H1 (cell line): ENCODE measurements at regions not wholly inside any gene's neighbourhood (a gene's known extent, or its start where the extent isn't known, plus 50 kb on each side); places are given as distances from the start of the nearest gene placed in this dataset.

ENCODE experiments used
- CTCF ChIA-PET: fragments of 300-600 bp; sonication (Branson Sonifier 250); formaldehyde crosslinking; loops from one replicate; lab custom pipeline; 2021; ENCODE audit not compliant: partially characterized antibody; lab: Charles Lee
- POLR2A ChIA-PET: fragments of 300-600 bp; sonication (Branson Sonifier 250); formaldehyde crosslinking; loops from one replicate; lab custom pipeline; 2021; ENCODE audit warnings: inconsistent platforms; ENCODE audit not compliant: partially characterized antibody; lab: Charles Lee
- DNase-seq, 2 experiments: peaks; one replicate each; pipeline versions ENCODE4 v3.0.0 to v3.0.0-alpha.2; 2010 to 2022; ENCODE audit warnings: low spot score in 2 of 2, low read depth in 1 of 2, mixed read lengths in 1 of 2
- FAIRE-seq: peaks from 2 replicates; lab custom pipeline; 2011; peaks lifted over from hg19 to GRCh38; lab: Jason Lieb, UNC
- H2AFZ ChIP-seq: 2 replicates; pipeline ENCODE4 v1.8.1; 2012; ENCODE audit warnings: low read length, inconsistent platforms
- H2AK5ac ChIP-seq: 2 replicates; pipeline ENCODE4 v1.6.1; 2013; ENCODE audit warnings: low read depth, low read length
- H2BK120ac ChIP-seq: replicated peaks from 2 replicates; pipeline ENCODE3; 2013; ENCODE audit warnings: low read depth, low read length, inconsistent platforms
- H2BK12ac ChIP-seq: 2 replicates; pipeline ENCODE4 v1.6.1; 2013; ENCODE audit warnings: low read depth, low read length
- H2BK15ac ChIP-seq: 2 replicates; pipeline ENCODE4 v1.6.1; 2013; ENCODE audit warnings: low read length
- H2BK20ac ChIP-seq: 2 replicates; pipeline ENCODE4 v1.6.1; 2013; ENCODE audit warnings: low read length
- H2BK5ac ChIP-seq: 2 replicates; pipeline ENCODE4 v1.6.1; 2013; ENCODE audit warnings: low read depth, low read length
- H3K14ac ChIP-seq: 2 replicates; pipeline ENCODE4 v1.6.1; 2013; ENCODE audit warnings: inconsistent platforms; ENCODE audit not compliant: insufficient read length
- H3K18ac ChIP-seq: 2 replicates; pipeline ENCODE4 v1.6.1; 2013; ENCODE audit warnings: low read length; ENCODE audit errors: extremely low read depth
- H3K23ac ChIP-seq: 2 replicates; pipeline ENCODE4 v1.6.1; 2013; ENCODE audit warnings: inconsistent platforms; ENCODE audit not compliant: insufficient read length
- H3K23me2 ChIP-seq: 2 replicates; pipeline ENCODE4 v1.6.1; 2013; ENCODE audit warnings: low read depth, low read length
- H3K27ac ChIP-seq: 2 replicates; pipeline ENCODE4 v1.6.1; 2011; ENCODE audit warnings: low read depth, low read length, inconsistent platforms
- H3K27me3 ChIP-seq, 4 experiments: replicated peaks in 1 of 4; 1 replicate in 1 of 4; 2 replicates in 3 of 4; pipeline versions ENCODE4 v1.6.1 to v1.8.1; 2011 to 2013; ENCODE audit warnings: low read length in 3 of 4, mild to moderate bottlenecking in 3 of 4, inconsistent platforms in 2 of 4, mixed read lengths in 2 of 4, moderate library complexity in 1 of 4; ENCODE audit not compliant: control insufficient read depth in 3 of 4, insufficient read depth in 3 of 4; ENCODE audit errors: extremely low read depth in 1 of 4
- H3K36me3 ChIP-seq, 4 experiments: 2 replicates each; pipeline versions ENCODE4 v1.6.1 to v1.8.1; 2011 to 2013; ENCODE audit warnings: mild to moderate bottlenecking in 4 of 4, low read length in 3 of 4, moderate library complexity in 2 of 4, control low read depth in 1 of 4, inconsistent platforms in 1 of 4; ENCODE audit not compliant: insufficient read depth in 4 of 4, control insufficient read depth in 2 of 4
- H3K4ac ChIP-seq: replicated peaks from 2 replicates; pipeline ENCODE3; 2013; ENCODE audit warnings: low read length, low read depth, mixed read lengths, inconsistent platforms; ENCODE audit not compliant: insufficient read length
- H3K4me1 ChIP-seq, 4 experiments: replicated peaks in 1 of 4; 1 replicate in 1 of 4; 2 replicates in 3 of 4; pipeline versions ENCODE4 v1.6.1 to v1.8.1; 2011 to 2013; ENCODE audit warnings: low read length in 3 of 4, inconsistent platforms in 2 of 4, mixed read lengths in 1 of 4; ENCODE audit not compliant: insufficient read depth in 4 of 4, control insufficient read depth in 3 of 4
- H3K4me2 ChIP-seq, 2 experiments: 2 replicates each; pipeline versions ENCODE4 v1.6.1 to v1.8.1; 2011 to 2013; ENCODE audit warnings: low read depth in 2 of 2, low read length in 2 of 2, control low read depth in 1 of 2, inconsistent platforms in 1 of 2, mild to moderate bottlenecking in 1 of 2; ENCODE audit not compliant: insufficient read depth in 1 of 2
- H3K4me3 ChIP-seq, 4 experiments: fragments of 200-600, 300-600 bp in 1 of 4; sonication (generic), shearing (Covaris generic), sonication (Bioruptor Twin) in 1 of 4; 2 replicates each; pipeline versions ENCODE4 v1.5.1 to v1.8.1; 2011 to 2016; ENCODE audit warnings: low read length in 4 of 4, low read depth in 3 of 4, control low read depth in 2 of 4, inconsistent platforms in 2 of 4, mild to moderate bottlenecking in 2 of 4, mixed read lengths in 1 of 4, moderate library complexity in 1 of 4; ENCODE audit not compliant: insufficient read depth in 2 of 4; ENCODE audit errors: extremely low read depth in 1 of 4
- H3K56ac ChIP-seq: replicated peaks from 2 replicates; pipeline ENCODE3; 2013; ENCODE audit warnings: low read depth, mild to moderate bottlenecking, mixed read lengths, low read length, inconsistent platforms; ENCODE audit not compliant: insufficient read length
- H3K79me1 ChIP-seq: 2 replicates; pipeline ENCODE4 v1.6.1; 2013; ENCODE audit warnings: low read depth, low read length, control low read depth
- H3K79me2 ChIP-seq, 2 experiments: 2 replicates each; pipeline versions ENCODE4 v1.6.1 to v1.8.1; 2012 to 2013; ENCODE audit warnings: low read length in 2 of 2, mild to moderate bottlenecking in 2 of 2, inconsistent platforms in 1 of 2; ENCODE audit not compliant: insufficient read depth in 2 of 2, control insufficient read depth in 1 of 2
- H3K9ac ChIP-seq, 4 experiments: replicated peaks in 1 of 4; 1 replicate in 1 of 4; 2 replicates in 3 of 4; pipeline versions ENCODE4 v1.6.1 to v1.8.1; 2011 to 2013; ENCODE audit warnings: low read depth in 3 of 4, low read length in 3 of 4, control low read depth in 2 of 4, mild to moderate bottlenecking in 2 of 4, moderate library complexity in 2 of 4, inconsistent platforms in 1 of 4; ENCODE audit errors: extremely low read depth in 1 of 4
- H3K9me3 ChIP-seq, 2 experiments: 2 replicates each; pipeline versions ENCODE4 v1.6.1 to v1.8.1; 2012 to 2013; ENCODE audit warnings: mild to moderate bottlenecking in 2 of 2, moderate library complexity in 2 of 2, control low read depth in 1 of 2, inconsistent platforms in 1 of 2, low read depth in 1 of 2, low read length in 1 of 2, mixed read lengths in 1 of 2; ENCODE audit not compliant: insufficient read depth in 2 of 2
- H4K20me1 ChIP-seq, 2 experiments: replicated peaks in 1 of 2; 2 replicates each; pipeline versions ENCODE3 to v1.8.1; 2011 to 2013; ENCODE audit warnings: inconsistent platforms in 2 of 2, low read length in 2 of 2, mild to moderate bottlenecking in 1 of 2; ENCODE audit not compliant: insufficient read depth in 2 of 2, control insufficient read depth in 1 of 2
- H4K5ac ChIP-seq: 2 replicates; pipeline ENCODE4 v1.6.1; 2013; ENCODE audit warnings: low read length, low read depth, mixed read lengths, inconsistent platforms; ENCODE audit not compliant: insufficient read length
- H4K8ac ChIP-seq: 2 replicates; pipeline ENCODE4 v1.8.0; 2013; ENCODE audit warnings: mild to moderate bottlenecking, moderate library complexity, low read length, inconsistent platforms; ENCODE audit not compliant: insufficient read depth; ENCODE audit errors: extremely low read depth
- H4K91ac ChIP-seq: replicated peaks from 2 replicates; pipeline ENCODE3; 2013; ENCODE audit warnings: low read length, mixed read lengths, inconsistent platforms; ENCODE audit not compliant: insufficient read length
- BRCA1 ChIP-seq: IDR thresholded peaks from 2 replicates; pipeline ENCODE4 v1.6.1; 2012; ENCODE audit warnings: low read depth, low read length, improper control_type of control experiment
- CBX8 ChIP-seq: fragments of 300-800, 300-1000 bp; sonication (generic); IDR thresholded peaks from 2 replicates; pipeline ENCODE4 v1.7.1; 2016; ENCODE audit warnings: low read depth, low read length, borderline replicate concordance
- EZH2 ChIP-seq: fragments of 200-600 bp; sonication (generic); IDR thresholded peaks from 2 replicates; pipeline ENCODE4 v1.7.1; 2012; ENCODE audit warnings: low read depth, mild to moderate bottlenecking, moderate library complexity, low read length, inconsistent platforms; ENCODE audit not compliant: severe bottlenecking
- KDM5A ChIP-seq: fragments of 200-600 bp; IDR thresholded peaks from 2 replicates; pipeline ENCODE4 v1.7.1; 2012; ENCODE audit warnings: mild to moderate bottlenecking, low read length, inconsistent platforms, mixed read lengths
- RAD21 ChIP-seq, 2 experiments: IDR thresholded peaks in 1 of 2; conservative IDR thresholded peaks in 1 of 2; 2 replicates each; pipeline ENCODE4 v1.6.1; 2011; ENCODE audit warnings: low read depth in 2 of 2, low read length in 2 of 2, improper control_type of control experiment in 1 of 2, inconsistent platforms in 1 of 2, mild to moderate bottlenecking in 1 of 2, moderate library complexity in 1 of 2
- RFX5 ChIP-seq: IDR thresholded peaks from 2 replicates; pipeline ENCODE4 v1.6.1; 2011; ENCODE audit warnings: low read depth, low read length, improper control_type of control experiment, borderline replicate concordance
- SP1 ChIP-seq: IDR thresholded peaks from 2 replicates; pipeline ENCODE4 v1.6.1; 2011; ENCODE audit warnings: low read depth, low read length
- YY1 ChIP-seq: IDR thresholded peaks from 2 replicates; pipeline ENCODE4 v1.6.1; 2011; ENCODE audit warnings: low read depth, mild to moderate bottlenecking, low read length
- WGBS, 2 experiments: shearing (Covaris generic) in 1 of 2; methylation state at CpG; one replicate each; pipeline versions ENCODE4 v1.1.6 to v1.1.7; 2013 to 2015; ENCODE audit warnings: low lambda C conversion rate in 2 of 2, mixed read lengths in 2 of 2, inconsistent platforms in 1 of 2, low coverage in 1 of 2, missing lambda C conversion rate in 1 of 2; ENCODE audit not compliant: insufficient replicate concordance in 2 of 2, insufficient coverage in 1 of 2, insufficient read length in 1 of 2; ENCODE audit errors: extremely low coverage in 1 of 2, missing lambda C conversion rate in 1 of 2; 5-methylcytosine and 5-hydroxymethylcytosine counted together

DNA sequence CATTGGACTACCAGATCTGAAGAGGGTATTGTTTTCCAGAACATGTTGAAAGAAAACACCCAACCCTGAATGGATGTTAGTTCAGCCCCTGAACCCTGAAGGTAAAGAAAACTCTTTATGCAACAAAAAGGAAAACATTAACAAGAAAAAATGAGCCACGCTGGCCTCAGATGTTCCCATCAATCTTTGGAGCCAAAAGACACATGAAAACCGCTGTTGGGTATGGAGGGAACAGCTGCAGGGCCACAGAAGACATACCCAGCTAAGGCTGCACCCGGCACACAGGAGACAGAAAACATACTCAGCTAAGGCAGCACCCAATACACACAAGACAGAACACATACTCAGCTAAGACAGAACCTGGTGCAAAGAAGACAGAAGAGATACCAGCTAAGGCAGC is 51.3 kb upstream of the GALNT9 start:
- no peak for DNase-seq
- Histone ChIP-seq H3K23ac (no peak overlapping the region), H3K14ac (no peak overlapping the region), H4K91ac (no peak overlapping the region), H4K8ac (no peak overlapping the region), H2BK20ac (no peak overlapping the region), H2BK5ac (no peak overlapping the region), H3K18ac (no peak overlapping the region), H3K4me1 (peaks cover 0 to 9% (median 5%) of the 10 kb centered on the region in 4 experiments; a peak in 5 of 7 replicates), H3K36me3 (no peaks in the 10 kb centered on the region), H3K4me3 (no peak overlapping the region), H3K23me2 (no peaks in the 10 kb centered on the region), H2AFZ (no peak overlapping the region), H3K9me3 (no peaks in the 10 kb centered on the region), H3K79me1 (no peaks in the 10 kb centered on the region), H2BK12ac (no peak overlapping the region), H4K5ac (no peak overlapping the region), H2BK120ac (no peak overlapping the region), H3K4ac (no peak overlapping the region), H2AK5ac (no peak overlapping the region), H4K20me1 (peaks cover 0 to 1% of the 10 kb centered on the region in 2 experiments), H3K27ac (no peak overlapping the region), H3K9ac (no peak overlapping the region), H3K79me2 (no peaks in the 10 kb centered on the region), H2BK15ac (no peak overlapping the region), H3K56ac (no peak overlapping the region), H3K4me2 (no peak overlapping the region), H3K27me3 (peaks cover 16 to 74% (median 57%) of the 10 kb centered on the region in 4 experiments)
- ChIA-PET POLR2A (no interaction called here), CTCF (interaction anchor here (1.1 to 4.2 kb wide), 4 partner anchors 10 to 37 kb away, joined by 3 to 21 read pairs (median 4); no protein-coding TSS in a partner anchor)
- no peak for FAIRE-seq
- 69% methylated on average over 3 of the region's 3 CpGs; no CpG with 5 or more reads in 1 of the 2 experiments for WGBS, 2 experiments
- TF ChIP-seq EZH2 (no peak), SP1 (no peak), KDM5A (no peak), YY1 (no peak), RAD21 (IDR thresholded peaks at IDR 0.05 in 1 of 2, conservative IDR thresholded peaks at IDR 0.05 in 1 of 2; ENCODE audit: low read depth in 2 of 2, low read length in 2 of 2) (no peak), RFX5 (no peak), BRCA1 (no peak), CBX8 (no peak)
